GM12878 (cell line): ENCODE measurements at regions not wholly inside any gene's neighbourhood (a gene's known extent, or its start where the extent isn't known, plus 50 kb on each side); places are given as distances from the start of the nearest gene placed in this dataset.
A peak's percentile ranks its signal among the peaks of the same experiment; 100 is the strongest.

Experiments
- ATAC-seq: fragments of 200-7000 bp; cut with Tn5 transposase; 3 replicates; pipeline ENCODE4 v1.9.1; 2020; ENCODE audit warnings: mild to moderate bottlenecking, moderate library complexity
- BruUV-seq: library from RNA; stranded (reverse); fragments of 400-500 nt; replicated peaks from 2 replicates; lab custom pipeline; 2021; lab: Mats Ljungman, UMichigan
- CTCF ChIA-PET: fragments of 300-600 bp; sonication (Branson Sonifier 250); formaldehyde crosslinking; extraction: SDS; loops from one replicate; lab custom pipeline; 2021; ENCODE audit warnings: inconsistent platforms; lab: Yijun Ruan, JAX
- POLR2A ChIA-PET: fragments of 350-600 bp; formaldehyde crosslinking; extraction: SDS; loops from one replicate; lab custom pipeline; 2021; ENCODE audit warnings: inconsistent platforms; lab: Charles Lee
- RAD21 ChIA-PET: fragments of 300-600 bp; sonication (Branson Sonifier 250); formaldehyde crosslinking; loops from one replicate; lab custom pipeline; 2023; ENCODE audit warnings: antibody characterized with exemption; ENCODE audit not compliant: unreplicated experiment; lab: Charles Lee
- SMC1A ChIA-PET: fragments of 300-600 bp; sonication (Branson Sonifier 250); formaldehyde crosslinking; loops from one replicate; lab custom pipeline; 2023; ENCODE audit not compliant: unreplicated experiment, uncharacterized antibody; lab: Charles Lee
- DNase-seq: peaks from one replicate; pipeline ENCODE4 v3.0.0-alpha.2; 2011; ENCODE audit warnings: low read depth, low spot score
- FAIRE-seq: peaks from 3 replicates; lab custom pipeline; 2011; peaks lifted over from hg19 to GRCh38; lab: Jason Lieb, UNC
- H2AFZ ChIP-seq: 2 replicates; pipeline ENCODE4 v1.6.0; 2011; ENCODE audit warnings: low read depth, low read length, control low read depth; ENCODE audit not compliant: control insufficient read depth
- H3K27ac ChIP-seq: 2 replicates; pipeline ENCODE4 v1.5.1; 2011; ENCODE audit warnings: control low read depth; ENCODE audit not compliant: control insufficient read depth, insufficient read depth
- H3K27me3 ChIP-seq, 2 experiments: replicated peaks in 1 of 2; 2 replicates each; pipeline versions ENCODE4 v1.6.0 to v1.6.1; 2011; ENCODE audit warnings: low read length in 1 of 2; ENCODE audit not compliant: control insufficient read depth in 2 of 2, insufficient read depth in 2 of 2
- H3K36me3 ChIP-seq, 2 experiments: 2 replicates each; pipeline ENCODE4 v1.5.1; 2011; ENCODE audit warnings: low read length in 1 of 2; ENCODE audit not compliant: control insufficient read depth in 2 of 2, insufficient read depth in 2 of 2
- H3K4me1 ChIP-seq: 2 replicates; pipeline ENCODE4 v1.6.1; 2011; ENCODE audit warnings: mild to moderate bottlenecking, low read length, moderate library complexity, mixed read lengths; ENCODE audit not compliant: control insufficient read depth, insufficient read depth
- H3K4me2 ChIP-seq: 2 replicates; pipeline ENCODE4 v1.6.0; 2011; ENCODE audit warnings: control low read depth; ENCODE audit not compliant: control insufficient read depth, insufficient read depth
- H3K4me3 ChIP-seq: fragments of 200-600 bp; sonication (generic); 2 replicates; pipeline ENCODE4 v1.5.1; 2016
- H3K79me2 ChIP-seq: 2 replicates; pipeline ENCODE4 v1.6.0; 2011; ENCODE audit warnings: low read length; ENCODE audit not compliant: control insufficient read depth, insufficient read depth
- H3K9ac ChIP-seq: 2 replicates; pipeline ENCODE4 v1.8.0; 2011; ENCODE audit warnings: low read length, control low read depth, mixed read lengths; ENCODE audit not compliant: control insufficient read depth, insufficient read depth
- H3K9me3 ChIP-seq: replicated peaks from 3 replicates; pipeline ENCODE4 v1.5.1; 2011; ENCODE audit warnings: mild to moderate bottlenecking, low read length; ENCODE audit not compliant: control insufficient read depth, insufficient read depth
- H4K20me1 ChIP-seq: 2 replicates; pipeline ENCODE4 v1.6.0; 2011; ENCODE audit not compliant: control insufficient read depth, insufficient read depth
- KDM1A ChIP-seq: fragments of 200-600 bp; sonication (generic); IDR thresholded peaks from 2 replicates; pipeline ENCODE4 v1.6.1; 2016; ENCODE audit warnings: borderline replicate concordance
- MEF2B ChIP-seq: fragments of 450-650 bp; IDR thresholded peaks from 2 replicates; pipeline ENCODE4 v1.6.1; 2018; ENCODE audit warnings: mild to moderate bottlenecking, moderate library complexity; ENCODE audit not compliant: partially characterized antibody, poor library complexity, severe bottlenecking
- RAD21 ChIP-seq: IDR thresholded peaks from 2 replicates; pipeline ENCODE4 v1.6.1; 2011; ENCODE audit warnings: mild to moderate bottlenecking, low read depth, low read length, moderate library complexity; ENCODE audit not compliant: insufficient read depth
- RELA ChIP-seq: fragments of 450-650 bp; IDR thresholded peaks from 2 replicates; pipeline ENCODE4 v1.8.0; 2014; ENCODE audit warnings: borderline replicate concordance; ENCODE audit not compliant: partially characterized antibody
- SMC3 ChIP-seq: IDR thresholded peaks from 2 replicates; pipeline ENCODE4 v1.6.1; 2011; ENCODE audit warnings: low read length, improper control_type of control experiment, borderline replicate concordance
- YY1 ChIP-seq: IDR thresholded peaks from 2 replicates; pipeline ENCODE4 v1.6.1; 2011; ENCODE audit warnings: low read depth, mild to moderate bottlenecking, low read length
- WGBS: methylation state at CpG from one replicate; pipeline ENCODE4 v1.1.6; 2016; ENCODE audit warnings: low lambda C conversion rate; ENCODE audit not compliant: insufficient replicate concordance, insufficient coverage; ENCODE audit errors: missing lambda C conversion rate; 5-methylcytosine and 5-hydroxymethylcytosine counted together
- in situ Hi-C: fragments of 300-500 bp; cut with MboI; formaldehyde crosslinking; loops from 9 replicates; pipeline ENCODE4 v1.14.3; 2018; ENCODE audit warnings: mixed read lengths
- intact Hi-C: fragments of 100-400 bp; cut with micrococcal nuclease; formaldehyde crosslinking; loops from one replicate; pipeline ENCODE4 v1.14.2; 2022; ENCODE audit not compliant: unreplicated experiment
- TF ChIP-seq, protein P1 (sequence below): IDR thresholded peaks from 2 replicates; pipeline ENCODE4 v1.6.1; 2011; ENCODE audit warnings: borderline replicate concordance, low read depth, mild to moderate bottlenecking, moderate library complexity, mixed read lengths, low read length; ENCODE audit not compliant: insufficient read depth; ENCODE audit errors: extremely low read length
- TF ChIP-seq, protein P2 (sequence below): fragments of 450-650 bp; formaldehyde crosslinking; IDR thresholded peaks from 2 replicates; pipeline ENCODE4 v1.4.0; 2020; ENCODE audit warnings: mild to moderate bottlenecking, moderate library complexity
- TF ChIP-seq, protein P3 (sequence below), 3 experiments: IDR thresholded peaks in 2 of 3; conservative IDR thresholded peaks in 1 of 3; 2 replicates each; pipeline ENCODE4 v1.5.1; 2011; ENCODE audit warnings: low read depth in 3 of 3, low read length in 3 of 3, mild to moderate bottlenecking in 3 of 3, control low read depth in 2 of 3, moderate library complexity in 2 of 3, inconsistent platforms in 1 of 3, mixed read lengths in 1 of 3; ENCODE audit not compliant: control insufficient read depth in 2 of 3, insufficient read depth in 1 of 3; ENCODE audit errors: extremely low read depth in 1 of 3

GRCh38 chr16:51763072-51763661, 612.1 kb upstream of the SALL1 start (continued):
- TF ChIP-seq KDM1A: no peak
- TF ChIP-seq, protein P1, sequence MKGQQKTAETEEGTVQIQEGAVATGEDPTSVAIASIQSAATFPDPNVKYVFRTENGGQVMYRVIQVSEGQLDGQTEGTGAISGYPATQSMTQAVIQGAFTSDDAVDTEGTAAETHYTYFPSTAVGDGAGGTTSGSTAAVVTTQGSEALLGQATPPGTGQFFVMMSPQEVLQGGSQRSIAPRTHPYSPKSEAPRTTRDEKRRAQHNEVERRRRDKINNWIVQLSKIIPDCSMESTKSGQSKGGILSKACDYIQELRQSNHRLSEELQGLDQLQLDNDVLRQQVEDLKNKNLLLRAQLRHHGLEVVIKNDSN: no peak
- no peak for TF ChIP-seq MEF2B

GRCh38 chr16:51762081-51762996, 611.3 kb upstream of the SALL1 start:
- DNase-seq (no peak), ATAC-seq (peak; percentile 99), FAIRE-seq (no peak)
- Histone ChIP-seq H3K79me2 (no peaks in the 10 kb centered on the region), H3K9ac (no peak overlapping the region), H3K27me3 (0 out of 4 replicates have a peak, but pooled peaks cover 0 to 2% of the 10 kb centered on the region in 2 experiments), H3K9me3 (no peaks in the 10 kb centered on the region), H3K36me3 (no peaks in the 10 kb centered on the region), H3K27ac (no peak overlapping the region), H3K4me1 (no peaks in the 10 kb centered on the region), H3K4me3 (no peak overlapping the region), H3K4me2 (no peak overlapping the region), H4K20me1 (no peaks in the 10 kb centered on the region), H2AFZ (no peak overlapping the region; the same call in 1 of the 2 replicates)
- CTCF ChIA-PET: interaction anchor here (0.6 to 0.7 kb wide), 3 partner anchors 565 to 1564 kb away, joined by 3 to 4 read pairs (median 3); no protein-coding TSS in a partner anchor
- WGBS: 19% methylated on average over 30 of the region's 30 CpGs
- SMC1A ChIA-PET: no interaction called here
- POLR2A ChIA-PET: no interaction called here
- in situ Hi-C loops: no loop called here
- no TSS peak for BruUV-seq
- TF ChIP-seq SMC3 (peak; percentile 51), RAD21 (peak; percentile 62), YY1 (peak; percentile 48; the same call in 1 of the 2 replicates), RELA (no peak)
- TF ChIP-seq, protein P2, sequence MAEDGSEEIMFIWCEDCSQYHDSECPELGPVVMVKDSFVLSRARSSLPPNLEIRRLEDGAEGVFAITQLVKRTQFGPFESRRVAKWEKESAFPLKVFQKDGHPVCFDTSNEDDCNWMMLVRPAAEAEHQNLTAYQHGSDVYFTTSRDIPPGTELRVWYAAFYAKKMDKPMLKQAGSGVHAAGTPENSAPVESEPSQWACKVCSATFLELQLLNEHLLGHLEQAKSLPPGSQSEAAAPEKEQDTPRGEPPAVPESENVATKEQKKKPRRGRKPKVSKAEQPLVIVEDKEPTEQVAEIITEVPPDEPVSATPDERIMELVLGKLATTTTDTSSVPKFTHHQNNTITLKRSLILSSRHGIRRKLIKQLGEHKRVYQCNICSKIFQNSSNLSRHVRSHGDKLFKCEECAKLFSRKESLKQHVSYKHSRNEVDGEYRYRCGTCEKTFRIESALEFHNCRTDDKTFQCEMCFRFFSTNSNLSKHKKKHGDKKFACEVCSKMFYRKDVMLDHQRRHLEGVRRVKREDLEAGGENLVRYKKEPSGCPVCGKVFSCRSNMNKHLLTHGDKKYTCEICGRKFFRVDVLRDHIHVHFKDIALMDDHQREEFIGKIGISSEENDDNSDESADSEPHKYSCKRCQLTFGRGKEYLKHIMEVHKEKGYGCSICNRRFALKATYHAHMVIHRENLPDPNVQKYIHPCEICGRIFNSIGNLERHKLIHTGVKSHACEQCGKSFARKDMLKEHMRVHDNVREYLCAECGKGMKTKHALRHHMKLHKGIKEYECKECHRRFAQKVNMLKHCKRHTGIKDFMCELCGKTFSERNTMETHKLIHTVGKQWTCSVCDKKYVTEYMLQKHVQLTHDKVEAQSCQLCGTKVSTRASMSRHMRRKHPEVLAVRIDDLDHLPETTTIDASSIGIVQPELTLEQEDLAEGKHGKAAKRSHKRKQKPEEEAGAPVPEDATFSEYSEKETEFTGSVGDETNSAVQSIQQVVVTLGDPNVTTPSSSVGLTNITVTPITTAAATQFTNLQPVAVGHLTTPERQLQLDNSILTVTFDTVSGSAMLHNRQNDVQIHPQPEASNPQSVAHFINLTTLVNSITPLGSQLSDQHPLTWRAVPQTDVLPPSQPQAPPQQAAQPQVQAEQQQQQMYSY (CRISPR knock-in tag): no peak
- TF ChIP-seq, protein P3, sequence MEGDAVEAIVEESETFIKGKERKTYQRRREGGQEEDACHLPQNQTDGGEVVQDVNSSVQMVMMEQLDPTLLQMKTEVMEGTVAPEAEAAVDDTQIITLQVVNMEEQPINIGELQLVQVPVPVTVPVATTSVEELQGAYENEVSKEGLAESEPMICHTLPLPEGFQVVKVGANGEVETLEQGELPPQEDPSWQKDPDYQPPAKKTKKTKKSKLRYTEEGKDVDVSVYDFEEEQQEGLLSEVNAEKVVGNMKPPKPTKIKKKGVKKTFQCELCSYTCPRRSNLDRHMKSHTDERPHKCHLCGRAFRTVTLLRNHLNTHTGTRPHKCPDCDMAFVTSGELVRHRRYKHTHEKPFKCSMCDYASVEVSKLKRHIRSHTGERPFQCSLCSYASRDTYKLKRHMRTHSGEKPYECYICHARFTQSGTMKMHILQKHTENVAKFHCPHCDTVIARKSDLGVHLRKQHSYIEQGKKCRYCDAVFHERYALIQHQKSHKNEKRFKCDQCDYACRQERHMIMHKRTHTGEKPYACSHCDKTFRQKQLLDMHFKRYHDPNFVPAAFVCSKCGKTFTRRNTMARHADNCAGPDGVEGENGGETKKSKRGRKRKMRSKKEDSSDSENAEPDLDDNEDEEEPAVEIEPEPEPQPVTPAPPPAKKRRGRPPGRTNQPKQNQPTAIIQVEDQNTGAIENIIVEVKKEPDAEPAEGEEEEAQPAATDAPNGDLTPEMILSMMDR (IDR thresholded peaks at IDR 0.05 in 2 of 3, conservative IDR thresholded peaks at IDR 0.05 in 1 of 3; ENCODE audit: control insufficient read depth in 2 of 3, extremely low read depth in 1 of 3, insufficient read depth in 1 of 3, low read depth in 3 of 3, low read length in 3 of 3): peak; percentile 81 to 92 (median 82)
- RAD21 ChIA-PET: interaction anchor here (0.7 kb wide), 1 partner anchor 410 kb away, joined by 3 read pairs; no protein-coding TSS in a partner anchor
- intact Hi-C loops: loop anchor here (1.0 kb wide), 1 partner anchor 616 kb away; no protein-coding TSS in a partner anchor
